ENCODE measurements at regions not wholly inside any gene's neighbourhood (a gene's known extent, or its start where the extent isn't known, plus 50 kb on each side); places are given as distances from the start of the nearest gene placed in this dataset.

DNA sequence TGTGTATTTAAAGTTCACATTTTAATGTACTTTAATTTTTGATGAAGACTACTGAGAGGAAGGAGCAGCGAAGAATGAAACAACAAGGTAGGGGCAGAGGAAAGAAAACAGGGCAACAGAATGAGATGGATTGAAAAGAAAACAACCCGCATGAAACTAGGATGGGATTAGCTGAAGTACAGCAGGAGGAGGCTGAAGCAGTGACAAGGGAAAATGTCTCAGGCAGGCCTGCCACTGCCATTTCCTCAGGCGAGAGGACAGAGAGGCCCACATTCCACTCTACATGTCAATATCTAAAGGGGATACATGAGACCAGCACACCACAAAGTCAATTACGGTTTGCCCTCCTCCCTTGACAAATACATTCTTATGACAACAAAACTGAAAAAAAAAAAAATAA, 1703.2 kb downstream of the EFNB2 start:
- Histone ChIP-seq H3K27me3 (ENCODE audit: control insufficient read depth in 1 of 2, insufficient read depth in 2 of 2, low read length in 1 of 2) (no peaks in the 10 kb centered on the region), H3K4me3 (ENCODE audit: low read length in 2 of 2) (no peak overlapping the region), H3K27ac (ENCODE audit: low read depth in 1 of 2, low read length in 2 of 2) (no peak overlapping the region), H3K4me1 (ENCODE audit: control insufficient read depth in 1 of 2, insufficient read depth in 2 of 2, low read length in 2 of 2) (no peaks in the 10 kb centered on the region), H3K9me3 (ENCODE audit: control insufficient read depth, low read length) (no peaks in the 10 kb centered on the region), H3K36me3 (ENCODE audit: control insufficient read depth in 1 of 2, insufficient read depth in 2 of 2, low read length in 1 of 2) (no peaks in the 10 kb centered on the region)
- 73 to 75% methylated on average over 4 of the region's 4 CpGs for WGBS, 2 donors
- no peak for DNase-seq
- intact Hi-C loops (cut with DNase I), result no loop called here
- no peak for ATAC-seq (ENCODE audit: low FRiP score)

DNA sequence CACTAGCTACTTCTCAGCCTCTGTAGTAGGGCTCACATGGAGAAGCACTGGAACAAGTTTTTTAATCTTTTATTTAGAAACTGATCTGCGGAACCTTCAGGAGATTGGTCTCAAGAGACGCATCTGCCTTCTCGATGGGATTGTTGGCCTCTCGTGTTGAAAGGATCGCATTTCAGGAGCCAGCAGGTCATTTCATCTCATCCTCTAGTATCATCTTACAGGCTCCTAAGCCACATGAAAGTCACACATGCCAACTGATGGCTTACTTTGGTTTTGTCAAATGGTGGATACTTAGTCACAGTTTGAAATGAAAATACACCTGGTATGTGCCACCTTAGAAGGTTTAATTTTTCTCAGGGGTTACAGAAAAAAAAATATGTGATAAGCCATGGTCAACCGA, 1703.6 kb downstream of the EFNB2 start:
- Histone ChIP-seq H3K4me1 (ENCODE audit: control insufficient read depth in 1 of 2, insufficient read depth in 2 of 2, low read length in 2 of 2) (no peaks in the 10 kb centered on the region), H3K36me3 (ENCODE audit: control insufficient read depth in 1 of 2, insufficient read depth in 2 of 2, low read length in 1 of 2) (no peaks in the 10 kb centered on the region), H3K27ac (ENCODE audit: low read depth in 1 of 2, low read length in 2 of 2) (no peak overlapping the region), H3K9me3 (ENCODE audit: control insufficient read depth, low read length) (no peaks in the 10 kb centered on the region), H3K4me3 (ENCODE audit: low read length in 2 of 2) (no peak overlapping the region), H3K27me3 (ENCODE audit: control insufficient read depth in 1 of 2, insufficient read depth in 2 of 2, low read length in 1 of 2) (no peaks in the 10 kb centered on the region)
- intact Hi-C loops (cut with DNase I), result no loop called here
- DNase-seq (no peak), ATAC-seq (ENCODE audit: low FRiP score) (no peak)
- 78 to 80% methylated on average over 6 of the region's 6 CpGs for WGBS, 2 donors

DNA sequence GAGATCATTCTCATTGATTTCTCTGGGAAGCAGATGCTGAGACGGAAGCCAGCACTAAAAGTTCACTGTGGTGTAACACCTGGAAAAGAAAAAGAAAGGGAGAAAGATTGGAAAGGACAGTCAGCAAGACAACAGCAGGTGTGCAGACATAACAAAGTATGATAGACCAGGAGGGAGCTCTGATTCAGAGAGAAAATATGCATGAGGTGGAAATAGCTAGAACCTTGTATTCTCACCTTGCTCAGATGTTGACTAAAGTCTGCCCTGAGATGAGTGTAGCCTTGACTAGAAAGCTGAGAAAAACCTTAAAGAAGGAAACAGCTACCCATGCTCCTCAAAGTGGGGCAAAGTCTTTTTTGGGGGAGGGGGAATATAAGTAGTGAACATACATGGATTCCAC, 1711.8 kb downstream of the EFNB2 start:
- Histone ChIP-seq H3K27ac (ENCODE audit: low read depth in 1 of 2, low read length in 2 of 2) (no peak overlapping the region), H3K4me3 (ENCODE audit: low read length in 2 of 2) (no peak overlapping the region), H3K9me3 (ENCODE audit: control insufficient read depth, low read length) (no peaks in the 10 kb centered on the region), H3K36me3 (ENCODE audit: control insufficient read depth in 1 of 2, insufficient read depth in 2 of 2, low read length in 1 of 2) (no peaks in the 10 kb centered on the region), H3K4me1 (ENCODE audit: control insufficient read depth in 1 of 2, insufficient read depth in 2 of 2, low read length in 2 of 2) (no peaks in the 10 kb centered on the region), H3K27me3 (ENCODE audit: control insufficient read depth in 1 of 2, insufficient read depth in 2 of 2, low read length in 1 of 2) (no peaks in the 10 kb centered on the region)
- intact Hi-C loops (cut with DNase I), result no loop called here
- DNase-seq (no peak), ATAC-seq (ENCODE audit: low FRiP score) (no peak)
- 96% methylated on average over 1 of the region's 1 CpG for WGBS, 2 donors

DNA sequence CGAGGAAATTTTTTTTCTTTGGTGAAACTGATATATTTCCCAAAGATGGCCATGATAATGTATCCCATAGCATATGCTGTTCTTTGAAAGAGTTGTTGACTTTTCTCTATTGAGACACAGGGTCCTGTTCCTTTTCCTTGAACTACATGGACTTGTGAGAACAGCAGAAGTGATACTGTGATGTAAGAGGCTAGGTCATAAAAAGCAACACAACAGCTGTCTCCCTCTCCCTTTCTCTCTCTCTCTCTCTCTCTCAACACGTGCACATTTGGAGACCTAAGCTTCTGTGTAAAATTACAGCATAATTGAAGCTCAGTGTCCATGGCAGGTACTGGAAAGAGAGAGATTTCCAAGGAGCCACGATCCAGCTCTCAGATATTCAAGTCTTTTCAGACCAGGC, 1712.4 kb downstream of the EFNB2 start:
- Histone ChIP-seq H3K27ac (ENCODE audit: low read depth in 1 of 2, low read length in 2 of 2) (no peak overlapping the region), H3K4me1 (ENCODE audit: control insufficient read depth in 1 of 2, insufficient read depth in 2 of 2, low read length in 2 of 2) (no peaks in the 10 kb centered on the region), H3K36me3 (ENCODE audit: control insufficient read depth in 1 of 2, insufficient read depth in 2 of 2, low read length in 1 of 2) (no peaks in the 10 kb centered on the region), H3K9me3 (ENCODE audit: control insufficient read depth, low read length) (no peaks in the 10 kb centered on the region), H3K4me3 (ENCODE audit: low read length in 2 of 2) (no peak overlapping the region), H3K27me3 (ENCODE audit: control insufficient read depth in 1 of 2, insufficient read depth in 2 of 2, low read length in 1 of 2) (no peaks in the 10 kb centered on the region)
- DNase-seq, result no peak
- intact Hi-C loops (cut with DNase I), result no loop called here
- WGBS, 2 donors, result 41 to 46% methylated on average over 3 of the region's 3 CpGs
- ATAC-seq (ENCODE audit: low FRiP score), result no peak

DNA sequence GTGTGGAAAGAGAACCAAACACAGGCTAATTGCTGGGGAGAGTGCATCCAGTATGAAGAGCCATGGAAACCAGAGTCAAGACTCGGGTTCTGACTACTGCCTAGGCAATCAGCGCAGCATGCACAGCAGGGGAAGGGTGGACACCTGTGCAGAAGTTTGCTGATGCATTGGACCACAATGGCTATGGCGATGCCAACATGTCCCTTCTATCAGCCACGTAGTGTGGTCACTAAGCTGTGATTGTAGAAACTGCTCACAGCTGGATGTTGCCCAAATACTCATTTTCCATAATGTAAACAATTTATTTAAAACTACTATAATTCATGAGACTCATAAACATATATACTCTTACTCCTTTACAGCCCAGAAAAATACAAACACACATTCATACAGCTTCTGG, 1718.2 kb downstream of the EFNB2 start:
- no peak for ATAC-seq (ENCODE audit: low FRiP score)
- Histone ChIP-seq H3K27me3 (ENCODE audit: control insufficient read depth in 1 of 2, insufficient read depth in 2 of 2, low read length in 1 of 2) (no peaks in the 10 kb centered on the region), H3K4me3 (ENCODE audit: low read length in 2 of 2) (no peak overlapping the region), H3K27ac (ENCODE audit: low read depth in 1 of 2, low read length in 2 of 2) (no peak overlapping the region), H3K36me3 (ENCODE audit: control insufficient read depth in 1 of 2, insufficient read depth in 2 of 2, low read length in 1 of 2) (no peaks in the 10 kb centered on the region), H3K4me1 (ENCODE audit: control insufficient read depth in 1 of 2, insufficient read depth in 2 of 2, low read length in 2 of 2) (no peaks in the 10 kb centered on the region), H3K9me3 (ENCODE audit: control insufficient read depth, low read length) (no peaks in the 10 kb centered on the region)
- intact Hi-C loops (cut with DNase I), result no loop called here
- no peak for DNase-seq
- 97 to 100% methylated on average over 4 of the region's 4 CpGs for WGBS, 2 donors

DNA sequence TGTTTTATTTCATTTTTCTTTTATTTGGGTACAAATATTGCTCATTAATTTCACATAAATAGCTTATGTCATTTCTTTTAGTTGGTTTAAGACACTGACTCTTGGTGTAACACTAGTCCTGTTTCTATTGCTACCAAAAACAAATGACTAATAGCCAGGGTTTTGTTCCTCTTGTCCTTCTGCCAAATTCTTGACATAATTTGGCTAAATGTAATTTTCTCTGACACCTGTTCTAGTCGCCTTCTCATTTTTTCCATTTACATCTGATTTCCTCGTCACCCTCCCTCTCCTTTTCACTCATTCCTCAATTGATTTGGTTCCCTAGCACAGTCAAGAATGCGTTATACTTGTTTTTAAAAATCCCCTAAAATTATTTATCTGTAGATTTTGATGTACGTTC, 1718.7 kb downstream of the EFNB2 start:
- Histone ChIP-seq H3K27ac (ENCODE audit: low read depth in 1 of 2, low read length in 2 of 2) (no peak overlapping the region), H3K9me3 (ENCODE audit: control insufficient read depth, low read length) (no peaks in the 10 kb centered on the region), H3K36me3 (ENCODE audit: control insufficient read depth in 1 of 2, insufficient read depth in 2 of 2, low read length in 1 of 2) (no peaks in the 10 kb centered on the region), H3K4me3 (ENCODE audit: low read length in 2 of 2) (no peak overlapping the region), H3K4me1 (ENCODE audit: control insufficient read depth in 1 of 2, insufficient read depth in 2 of 2, low read length in 2 of 2) (no peaks in the 10 kb centered on the region), H3K27me3 (ENCODE audit: control insufficient read depth in 1 of 2, insufficient read depth in 2 of 2, low read length in 1 of 2) (no peaks in the 10 kb centered on the region)
- ATAC-seq (ENCODE audit: low FRiP score) (no peak), DNase-seq (no peak)
- WGBS, 2 donors, result 57 to 61% methylated on average over 4 of the region's 4 CpGs
- intact Hi-C loops (cut with DNase I), result no loop called here

- Histone ChIP-seq H3K27ac (ENCODE audit: low read depth in 1 of 2, low read length in 2 of 2) (no peak overlapping the region), H3K4me3 (ENCODE audit: low read length in 2 of 2) (no peak overlapping the region), H3K36me3 (ENCODE audit: control insufficient read depth in 1 of 2, insufficient read depth in 2 of 2, low read length in 1 of 2) (no peaks in the 10 kb centered on the region), H3K4me1 (ENCODE audit: control insufficient read depth in 1 of 2, insufficient read depth in 2 of 2, low read length in 2 of 2) (no peaks in the 10 kb centered on the region), H3K9me3 (ENCODE audit: control insufficient read depth, low read length) (peaks cover 1% of the 10 kb centered on the region), H3K27me3 (ENCODE audit: control insufficient read depth in 1 of 2, insufficient read depth in 2 of 2, low read length in 1 of 2) (no peaks in the 10 kb centered on the region)
- no peak for DNase-seq
- WGBS, 2 donors, result 73 to 76% methylated on average over 5 of the region's 5 CpGs
- no peak for ATAC-seq (ENCODE audit: low FRiP score)
- intact Hi-C loops (cut with DNase I), result no loop called here
Measured at GRCh38 chr13:104810242-104810641, 1725.2 kb downstream of the EFNB2 start.

DNA sequence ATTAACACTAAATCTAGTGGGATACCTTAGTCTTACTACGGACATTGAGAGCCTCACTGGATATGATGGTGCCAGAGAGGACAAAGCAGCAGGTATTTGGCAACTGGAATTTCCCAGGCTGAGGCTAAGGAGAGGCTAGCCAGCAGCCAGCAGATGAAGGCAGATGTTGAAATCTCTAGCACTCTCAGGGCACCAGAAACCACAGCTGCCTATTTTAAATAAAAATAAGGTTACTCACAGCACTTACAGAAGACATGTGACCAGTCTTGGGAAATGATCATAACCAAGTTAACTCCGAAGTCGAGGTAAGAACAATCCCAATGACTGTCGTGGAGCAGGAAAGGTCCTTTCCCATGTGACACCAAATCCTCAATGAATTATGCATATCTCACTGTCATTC, 1726.0 kb downstream of the EFNB2 start:
- intact Hi-C loops (cut with DNase I), result no loop called here
- Histone ChIP-seq H3K27ac (ENCODE audit: low read depth in 1 of 2, low read length in 2 of 2) (no peak overlapping the region), H3K27me3 (ENCODE audit: control insufficient read depth in 1 of 2, insufficient read depth in 2 of 2, low read length in 1 of 2) (no peaks in the 10 kb centered on the region), H3K4me1 (ENCODE audit: control insufficient read depth in 1 of 2, insufficient read depth in 2 of 2, low read length in 2 of 2) (no peaks in the 10 kb centered on the region), H3K9me3 (ENCODE audit: control insufficient read depth, low read length) (peaks cover 1% of the 10 kb centered on the region), H3K36me3 (ENCODE audit: control insufficient read depth in 1 of 2, insufficient read depth in 2 of 2, low read length in 1 of 2) (no peaks in the 10 kb centered on the region), H3K4me3 (ENCODE audit: low read length in 2 of 2) (no peak overlapping the region)
- WGBS, 2 donors, result 82 to 84% methylated on average over 4 of the region's 4 CpGs
- DNase-seq (no peak), ATAC-seq (ENCODE audit: low FRiP score) (no peak)

- H3K27me3 ChIP-seq (ENCODE audit: control insufficient read depth in 1 of 2, insufficient read depth in 2 of 2, low read length in 1 of 2), result no peaks in the 10 kb centered on the region
- no peaks in the 10 kb centered on the region for H3K4me1 ChIP-seq (ENCODE audit: control insufficient read depth in 1 of 2, insufficient read depth in 2 of 2, low read length in 2 of 2)
- DNase-seq, result no peak
- H3K36me3 ChIP-seq (ENCODE audit: control insufficient read depth in 1 of 2, insufficient read depth in 2 of 2, low read length in 1 of 2), result no peaks in the 10 kb centered on the region
- ATAC-seq (ENCODE audit: low FRiP score), result no peak
- H3K27ac ChIP-seq (ENCODE audit: low read depth in 1 of 2, low read length in 2 of 2), result no peak overlapping the region
- intact Hi-C loops (cut with DNase I), result no loop called here
- no peak overlapping the region for H3K4me3 ChIP-seq (ENCODE audit: low read length in 2 of 2)
- peaks cover 1% of the 10 kb centered on the region for H3K9me3 ChIP-seq (ENCODE audit: control insufficient read depth, low read length)
- WGBS, 2 donors, result 61 to 72% methylated on average over 2 of the region's 2 CpGs
Measured at GRCh38 chr13:104805346-104805745, 1730.1 kb downstream of the EFNB2 start.

Data from aorta (tissue), 5 donors.